ENCODE measurements at regions not wholly inside any gene's neighbourhood (a gene's known extent, or its start where the extent isn't known, plus 50 kb on each side); places are given as distances from the start of the nearest gene placed in this dataset.

GRCh38 chr13:34208336-34208735, 390.4 kb downstream of the RFC3 start:
- no peak for DNase-seq (ENCODE audit: extremely low read depth, insufficient read length)

GRCh38 chr13:34210341-34210740, 392.4 kb downstream of the RFC3 start:
- TF ChIP-seq CTCF (IDR thresholded peaks at IDR 0.05; ENCODE audit: insufficient read depth, low read length, poor library complexity, severe bottlenecking), result no peak
- no peak overlapping the region for H3K4me3 ChIP-seq (replicated peaks; ENCODE audit: low read depth, low read length)

More at GRCh38 chr13:34208336-34208735, 390.4 kb downstream of the RFC3 start:
- no peaks in the 10 kb centered on the region for H3K36me3 ChIP-seq (ENCODE audit: control insufficient read depth, insufficient read depth, low read length)
- no peaks in the 10 kb centered on the region for H3K27me3 ChIP-seq (replicated peaks; ENCODE audit: control insufficient read depth, insufficient read depth, low read length)
- TF ChIP-seq CTCF (IDR thresholded peaks at IDR 0.05; ENCODE audit: insufficient read depth, low read length, poor library complexity, severe bottlenecking), result no peak
- H3K4me3 ChIP-seq (replicated peaks; ENCODE audit: low read depth, low read length), result no peak overlapping the region

GRCh38 chr13:34214686-34215085, 396.7 kb downstream of the RFC3 start:
- Histone ChIP-seq H3K27me3 (replicated peaks; ENCODE audit: control insufficient read depth, insufficient read depth, low read length) (no peaks in the 10 kb centered on the region), H3K36me3 (ENCODE audit: control insufficient read depth, insufficient read depth, low read length) (no peaks in the 10 kb centered on the region), H3K4me3 (replicated peaks; ENCODE audit: low read depth, low read length) (no peak overlapping the region)
- DNase-seq (ENCODE audit: extremely low read depth, insufficient read length), result no peak
- TF ChIP-seq CTCF (IDR thresholded peaks at IDR 0.05; ENCODE audit: insufficient read depth, low read length, poor library complexity, severe bottlenecking), result no peak

More at GRCh38 chr13:34210341-34210740, 392.4 kb downstream of the RFC3 start:
- no peaks in the 10 kb centered on the region for H3K27me3 ChIP-seq (replicated peaks; ENCODE audit: control insufficient read depth, insufficient read depth, low read length)
- no peak for DNase-seq (ENCODE audit: extremely low read depth, insufficient read length)
- H3K36me3 ChIP-seq (ENCODE audit: control insufficient read depth, insufficient read depth, low read length), result no peaks in the 10 kb centered on the region

GRCh38 chr13:34216256-34216655, 398.3 kb downstream of the RFC3 start:
- no peak for TF ChIP-seq CTCF (IDR thresholded peaks at IDR 0.05; ENCODE audit: insufficient read depth, low read length, poor library complexity, severe bottlenecking)
- no peaks in the 10 kb centered on the region for H3K36me3 ChIP-seq (ENCODE audit: control insufficient read depth, insufficient read depth, low read length)
- no peak for DNase-seq (ENCODE audit: extremely low read depth, insufficient read length)
- no peak overlapping the region for H3K4me3 ChIP-seq (replicated peaks; ENCODE audit: low read depth, low read length)
- no peaks in the 10 kb centered on the region for H3K27me3 ChIP-seq (replicated peaks; ENCODE audit: control insufficient read depth, insufficient read depth, low read length)

- no peaks in the 10 kb centered on the region for H3K27me3 ChIP-seq (replicated peaks; ENCODE audit: control insufficient read depth, insufficient read depth, low read length)
- TF ChIP-seq CTCF (IDR thresholded peaks at IDR 0.05; ENCODE audit: insufficient read depth, low read length, poor library complexity, severe bottlenecking), result no peak
- H3K36me3 ChIP-seq (ENCODE audit: control insufficient read depth, insufficient read depth, low read length), result no peaks in the 10 kb centered on the region
- H3K4me3 ChIP-seq (replicated peaks; ENCODE audit: low read depth, low read length), result no peak overlapping the region
- DNase-seq (ENCODE audit: extremely low read depth, insufficient read length), result no peak
Observed at GRCh38 chr13:34217343-34218025, 399.5 kb downstream of the RFC3 start.

GRCh38 chr13:34223984-34224383, 406.0 kb downstream of the RFC3 start:
- TF ChIP-seq CTCF (IDR thresholded peaks at IDR 0.05; ENCODE audit: insufficient read depth, low read length, poor library complexity, severe bottlenecking), result no peak
- H3K4me3 ChIP-seq (replicated peaks; ENCODE audit: low read depth, low read length), result no peak overlapping the region
- no peak for DNase-seq (ENCODE audit: extremely low read depth, insufficient read length)
- no peaks in the 10 kb centered on the region for H3K27me3 ChIP-seq (replicated peaks; ENCODE audit: control insufficient read depth, insufficient read depth, low read length)
- H3K36me3 ChIP-seq (ENCODE audit: control insufficient read depth, insufficient read depth, low read length), result no peaks in the 10 kb centered on the region
